ENCODE measurements at regions not wholly inside any gene's neighbourhood (a gene's known extent, or its start where the extent isn't known, plus 50 kb on each side); places are given as distances from the start of the nearest gene placed in this dataset.

DNA sequence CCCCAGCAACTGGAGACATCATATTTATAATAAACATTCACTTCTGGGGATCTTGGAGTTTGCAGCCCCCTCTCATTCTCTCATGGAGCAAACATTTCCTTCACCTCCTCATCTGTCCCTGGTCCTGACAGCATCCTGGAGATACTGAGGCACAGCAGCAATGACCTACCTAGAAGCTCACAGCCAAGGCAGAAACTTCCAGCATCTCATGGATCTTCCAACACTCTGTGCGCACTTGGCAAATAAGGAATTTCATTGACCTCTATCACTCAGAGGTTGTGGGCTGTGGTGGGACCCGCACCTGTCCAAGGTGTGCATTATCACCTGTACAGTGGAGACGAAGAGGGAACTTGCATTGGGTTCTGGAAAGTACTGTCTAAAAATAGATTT, 109.8 kb downstream of the GGTLC2 start:
- TF ChIP-seq, protein P1, sequence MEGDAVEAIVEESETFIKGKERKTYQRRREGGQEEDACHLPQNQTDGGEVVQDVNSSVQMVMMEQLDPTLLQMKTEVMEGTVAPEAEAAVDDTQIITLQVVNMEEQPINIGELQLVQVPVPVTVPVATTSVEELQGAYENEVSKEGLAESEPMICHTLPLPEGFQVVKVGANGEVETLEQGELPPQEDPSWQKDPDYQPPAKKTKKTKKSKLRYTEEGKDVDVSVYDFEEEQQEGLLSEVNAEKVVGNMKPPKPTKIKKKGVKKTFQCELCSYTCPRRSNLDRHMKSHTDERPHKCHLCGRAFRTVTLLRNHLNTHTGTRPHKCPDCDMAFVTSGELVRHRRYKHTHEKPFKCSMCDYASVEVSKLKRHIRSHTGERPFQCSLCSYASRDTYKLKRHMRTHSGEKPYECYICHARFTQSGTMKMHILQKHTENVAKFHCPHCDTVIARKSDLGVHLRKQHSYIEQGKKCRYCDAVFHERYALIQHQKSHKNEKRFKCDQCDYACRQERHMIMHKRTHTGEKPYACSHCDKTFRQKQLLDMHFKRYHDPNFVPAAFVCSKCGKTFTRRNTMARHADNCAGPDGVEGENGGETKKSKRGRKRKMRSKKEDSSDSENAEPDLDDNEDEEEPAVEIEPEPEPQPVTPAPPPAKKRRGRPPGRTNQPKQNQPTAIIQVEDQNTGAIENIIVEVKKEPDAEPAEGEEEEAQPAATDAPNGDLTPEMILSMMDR (IDR thresholded peaks at IDR 0.05) = no peak
- TF ChIP-seq POLR2A (IDR thresholded peaks at IDR 0.05) = no peak
